Neural progenitor cell (in vitro differentiated cells): ENCODE measurements at regions not wholly inside any gene's neighbourhood (a gene's known extent, or its start where the extent isn't known, plus 50 kb on each side); places are given as distances from the start of the nearest gene placed in this dataset.

Experiments used
- DNase-seq: peaks from one replicate; pipeline ENCODE4 v3.0.0-alpha.2; 2016; ENCODE audit warnings: low spot score
- H2AFZ ChIP-seq: fragments of 200-600 bp; sonication (generic); replicated peaks from 2 replicates; pipeline ENCODE4 v1.6.1; 2016; ENCODE audit warnings: antibody characterized with exemption
- H3F3A ChIP-seq: fragments of 200-600 bp; sonication (generic); 2 replicates; pipeline ENCODE4 v1.6.1; 2016; ENCODE audit warnings: antibody characterized with exemption, low read depth
- H3K27ac ChIP-seq: fragments of 200-600 bp; sonication (generic); 2 replicates; pipeline ENCODE4 v1.5.1; 2016; ENCODE audit warnings: mild to moderate bottlenecking
- H3K27me3 ChIP-seq: fragments of 200-600 bp; sonication (generic); 2 replicates; pipeline ENCODE4 v1.6.1; 2016; ENCODE audit warnings: mild to moderate bottlenecking, moderate library complexity
- H3K36me3 ChIP-seq: fragments of 200-600 bp; sonication (generic); 2 replicates; pipeline ENCODE4 v1.5.1; 2016
- H3K4me1 ChIP-seq: fragments of 200-600 bp; sonication (generic); 2 replicates; pipeline ENCODE4 v1.6.1; 2016; ENCODE audit warnings: mixed run types
- H3K4me2 ChIP-seq: fragments of 200-600 bp; sonication (generic); 2 replicates; pipeline ENCODE4 v1.6.1; 2016
- H3K4me3 ChIP-seq: fragments of 200-600 bp; sonication (generic); 2 replicates; pipeline ENCODE4 v1.5.1; 2016
- H3K79me2 ChIP-seq: fragments of 200-600 bp; sonication (generic); 2 replicates; pipeline ENCODE4 v1.6.1; 2016; ENCODE audit warnings: low read depth
- H3K9ac ChIP-seq: fragments of 200-600 bp; sonication (generic); 2 replicates; pipeline ENCODE4 v1.6.1; 2016
- H3K9me3 ChIP-seq: fragments of 200-600 bp; sonication (generic); 2 replicates; pipeline ENCODE4 v1.5.1; 2016; ENCODE audit warnings: low read depth
- H4K20me1 ChIP-seq: fragments of 200-600 bp; sonication (generic); 2 replicates; pipeline ENCODE4 v1.6.1; 2016; ENCODE audit warnings: low read depth
- H3K27ac Mint-ChIP-seq: 3 replicates; pipeline ENCODE4 v1.8.0; 2021; ENCODE audit warnings: mixed read lengths
- H3K27me3 Mint-ChIP-seq: 2 replicates; pipeline ENCODE4 v1.8.0; 2022; ENCODE audit warnings: low read depth, mild to moderate bottlenecking, inconsistent platforms, moderate library complexity, mixed read lengths; ENCODE audit not compliant: insufficient read depth
- H3K36me3 Mint-ChIP-seq: 3 replicates; pipeline ENCODE4 v1.8.0; 2021; ENCODE audit warnings: mixed read lengths
- H3K4me1 Mint-ChIP-seq: 3 replicates; pipeline ENCODE4 v1.8.0; 2021; ENCODE audit warnings: mixed read lengths
- H3K4me3 Mint-ChIP-seq: 3 replicates; pipeline ENCODE4 v1.8.0; 2021; ENCODE audit warnings: mild to moderate bottlenecking, moderate library complexity, mixed read lengths
- H3K9me3 Mint-ChIP-seq: 3 replicates; pipeline ENCODE4 v1.8.0; 2020; ENCODE audit warnings: mixed read lengths
- EZH2 ChIP-seq: fragments of 200-600 bp; sonication (generic); IDR thresholded peaks from 2 replicates; pipeline ENCODE4 v1.6.1; 2017; ENCODE audit warnings: antibody characterized with exemption, mild to moderate bottlenecking, moderate library complexity
- EZH2phosphoT487 ChIP-seq: fragments of 200-600 bp; sonication (generic); IDR thresholded peaks from 2 replicates; pipeline ENCODE4 v1.6.1; 2017; ENCODE audit warnings: antibody characterized with exemption
- TF ChIP-seq, protein P1 (sequence below): fragments of 200-600 bp; sonication (generic); IDR thresholded peaks from 2 replicates; pipeline ENCODE4 v1.5.1; 2017; ENCODE audit warnings: antibody characterized with exemption, mild to moderate bottlenecking

DNA sequence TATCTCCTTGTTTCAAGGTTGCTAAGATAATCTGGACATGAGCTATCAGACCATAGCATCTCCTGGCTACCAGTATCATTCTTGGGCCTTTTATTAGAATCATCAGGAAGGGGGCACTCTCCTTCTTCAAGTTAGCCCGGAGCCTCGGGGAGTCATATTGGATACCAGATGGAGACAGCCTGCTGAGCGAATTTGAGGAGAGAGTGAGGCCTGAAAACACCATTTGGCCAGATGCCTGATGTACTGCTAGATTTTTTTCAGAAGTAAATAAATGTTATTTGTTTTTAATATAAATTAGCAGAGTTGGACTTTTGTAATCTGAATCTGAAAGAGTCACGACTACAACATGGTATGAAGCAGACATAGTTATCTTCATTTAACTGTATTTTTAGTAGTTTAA is 848.6 kb downstream of the IGSF11 start:
- DNase-seq, result no peak
- no peaks in the 10 kb centered on the region for H3F3A ChIP-seq
- H3K4me1 ChIP-seq, result no peaks in the 10 kb centered on the region
- H3K27me3 ChIP-seq, result no peaks in the 10 kb centered on the region
- no peaks in the 10 kb centered on the region for H3K27me3 Mint-ChIP-seq
- no peak overlapping the region for H2AFZ ChIP-seq
- H3K36me3 Mint-ChIP-seq, result no peaks in the 10 kb centered on the region
- H3K9me3 Mint-ChIP-seq, result no peaks in the 10 kb centered on the region
- no peak overlapping the region for H3K4me2 ChIP-seq
- no peaks in the 10 kb centered on the region for H3K4me1 Mint-ChIP-seq
- no peaks in the 10 kb centered on the region for H3K9me3 ChIP-seq
- H3K79me2 ChIP-seq, result no peaks in the 10 kb centered on the region
- no peak overlapping the region for H3K4me3 Mint-ChIP-seq
- H3K36me3 ChIP-seq, result no peaks in the 10 kb centered on the region
- H3K27ac ChIP-seq, result no peak overlapping the region
- no peak overlapping the region for H3K27ac Mint-ChIP-seq
- TF ChIP-seq, protein P1, sequence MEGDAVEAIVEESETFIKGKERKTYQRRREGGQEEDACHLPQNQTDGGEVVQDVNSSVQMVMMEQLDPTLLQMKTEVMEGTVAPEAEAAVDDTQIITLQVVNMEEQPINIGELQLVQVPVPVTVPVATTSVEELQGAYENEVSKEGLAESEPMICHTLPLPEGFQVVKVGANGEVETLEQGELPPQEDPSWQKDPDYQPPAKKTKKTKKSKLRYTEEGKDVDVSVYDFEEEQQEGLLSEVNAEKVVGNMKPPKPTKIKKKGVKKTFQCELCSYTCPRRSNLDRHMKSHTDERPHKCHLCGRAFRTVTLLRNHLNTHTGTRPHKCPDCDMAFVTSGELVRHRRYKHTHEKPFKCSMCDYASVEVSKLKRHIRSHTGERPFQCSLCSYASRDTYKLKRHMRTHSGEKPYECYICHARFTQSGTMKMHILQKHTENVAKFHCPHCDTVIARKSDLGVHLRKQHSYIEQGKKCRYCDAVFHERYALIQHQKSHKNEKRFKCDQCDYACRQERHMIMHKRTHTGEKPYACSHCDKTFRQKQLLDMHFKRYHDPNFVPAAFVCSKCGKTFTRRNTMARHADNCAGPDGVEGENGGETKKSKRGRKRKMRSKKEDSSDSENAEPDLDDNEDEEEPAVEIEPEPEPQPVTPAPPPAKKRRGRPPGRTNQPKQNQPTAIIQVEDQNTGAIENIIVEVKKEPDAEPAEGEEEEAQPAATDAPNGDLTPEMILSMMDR, result no peak
- no peak for TF ChIP-seq EZH2phosphoT487
- TF ChIP-seq EZH2, result no peak
- H3K9ac ChIP-seq, result no peak overlapping the region
- H3K4me3 ChIP-seq, result no peak overlapping the region
- no peaks in the 10 kb centered on the region for H4K20me1 ChIP-seq

- Mint-ChIP-seq H3K27ac (no peak overlapping the region), H3K4me1 (no peaks in the 10 kb centered on the region), H3K27me3 (no peaks in the 10 kb centered on the region), H3K36me3 (no peaks in the 10 kb centered on the region), H3K9me3 (peaks cover 3% of the 10 kb centered on the region), H3K4me3 (no peak overlapping the region)
- Histone ChIP-seq H3K4me1 (no peaks in the 10 kb centered on the region), H3K36me3 (no peaks in the 10 kb centered on the region), H3K9me3 (no peaks in the 10 kb centered on the region), H3K9ac (no peak overlapping the region), H3K27me3 (no peaks in the 10 kb centered on the region), H4K20me1 (no peaks in the 10 kb centered on the region), H3F3A (no peaks in the 10 kb centered on the region), H3K79me2 (no peaks in the 10 kb centered on the region), H3K4me3 (no peak overlapping the region), H3K4me2 (no peak overlapping the region), H2AFZ (no peak overlapping the region), H3K27ac (no peak overlapping the region)
- TF ChIP-seq EZH2phosphoT487 (no peak), EZH2 (no peak)
- TF ChIP-seq, protein P1, result no peak
- no peak for DNase-seq
Observed at GRCh38 chr3:118187221-118187620, 847.4 kb downstream of the IGSF11 start.

- H3K9me3 ChIP-seq, result no peaks in the 10 kb centered on the region
- H3K27ac Mint-ChIP-seq, result no peak overlapping the region
- H3K36me3 ChIP-seq, result peaks cover 4% of the 10 kb centered on the region
- H3F3A ChIP-seq, result no peaks in the 10 kb centered on the region
- no peaks in the 10 kb centered on the region for H3K4me1 ChIP-seq
- no peak overlapping the region for H3K27ac ChIP-seq
- no peak overlapping the region for H2AFZ ChIP-seq
- H3K79me2 ChIP-seq, result no peaks in the 10 kb centered on the region
- no peaks in the 10 kb centered on the region for H4K20me1 ChIP-seq
- no peaks in the 10 kb centered on the region for H3K27me3 ChIP-seq
- peaks cover 14% of the 10 kb centered on the region for H3K9me3 Mint-ChIP-seq
- no peaks in the 10 kb centered on the region for H3K27me3 Mint-ChIP-seq
- no peak overlapping the region for H3K4me2 ChIP-seq
- no peaks in the 10 kb centered on the region for H3K4me1 Mint-ChIP-seq
- no peak for TF ChIP-seq EZH2
- TF ChIP-seq, protein P1, result no peak
- TF ChIP-seq EZH2phosphoT487, result no peak
- H3K36me3 Mint-ChIP-seq, result peaks cover 3% of the 10 kb centered on the region
- no peak overlapping the region for H3K4me3 ChIP-seq
- DNase-seq, result no peak
- no peak overlapping the region for H3K9ac ChIP-seq
- no peak overlapping the region for H3K4me3 Mint-ChIP-seq
Observed at GRCh38 chr3:118196183-118196582, 838.5 kb downstream of the IGSF11 start.
